ENCODE measurements at regions not wholly inside any gene's neighbourhood (a gene's known extent, or its start where the extent isn't known, plus 50 kb on each side); places are given as distances from the start of the nearest gene placed in this dataset.

DNA sequence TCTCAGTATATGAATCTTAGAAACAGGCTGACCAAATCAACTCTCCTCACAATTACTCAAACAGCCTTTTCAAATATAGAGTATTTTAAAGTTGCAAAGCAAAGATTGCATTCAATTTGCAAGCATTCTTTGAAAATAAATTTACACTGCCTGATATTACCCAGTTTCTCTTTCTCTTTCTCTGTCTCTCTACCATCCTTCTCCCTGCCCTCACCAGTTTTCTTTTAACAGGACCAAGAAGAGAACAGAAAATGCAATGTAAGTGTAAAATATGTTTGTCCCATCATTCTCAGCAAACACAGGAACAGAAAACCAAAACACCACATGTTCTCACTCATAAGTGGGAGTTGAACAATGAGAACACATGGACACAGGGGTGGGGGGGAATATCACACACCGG is 520.3 kb upstream of the USP15 start:
- in situ Hi-C loops (cut with HindIII; ENCODE audit: low pct_ligation_motif_present, low pct_unique_long_range_greater_than_20kb, low sequenced_read_pairs), result no loop called here
- DNase-seq, result no peak

DNA sequence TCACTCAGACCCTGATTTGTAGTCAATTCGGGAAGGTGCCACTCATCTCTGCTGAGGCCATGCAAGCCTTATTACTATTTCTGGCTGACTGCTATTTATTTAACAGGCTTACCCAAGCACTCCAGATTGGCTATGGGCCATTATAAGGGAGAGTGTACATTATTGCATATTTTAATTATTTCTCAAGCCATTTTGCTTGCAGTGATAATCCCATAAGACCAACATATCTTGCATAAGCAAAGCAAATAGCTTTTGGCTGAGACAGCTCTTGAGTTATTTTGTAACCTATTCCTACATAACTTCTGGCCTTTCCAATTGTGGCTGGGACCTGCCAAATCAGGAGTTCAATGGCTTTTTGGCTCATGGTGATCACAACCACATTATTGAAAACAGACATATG is 509.6 kb upstream of the USP15 start:
- in situ Hi-C loops (cut with HindIII; ENCODE audit: low pct_ligation_motif_present, low pct_unique_long_range_greater_than_20kb, low sequenced_read_pairs), result no loop called here
- DNase-seq, result no peak

DNA sequence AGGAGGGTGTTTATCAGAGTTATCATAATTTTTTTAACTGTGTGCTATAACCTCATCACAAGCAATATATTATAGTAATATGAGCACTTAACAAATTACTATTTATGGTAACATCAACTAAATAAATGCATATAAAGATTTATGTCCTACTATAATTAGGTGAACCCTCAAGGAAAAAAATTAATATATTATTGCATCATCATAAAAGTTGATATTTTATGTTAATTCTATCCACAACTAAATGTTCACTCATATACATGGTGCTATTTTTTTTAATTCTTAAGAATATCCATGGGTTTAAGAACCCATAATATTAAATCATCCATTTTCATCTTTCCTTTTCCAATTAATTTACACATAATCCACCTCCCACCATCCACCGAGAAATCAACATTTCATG is 506.0 kb upstream of the USP15 start:
- no peak for DNase-seq
- in situ Hi-C loops (cut with HindIII; ENCODE audit: low pct_ligation_motif_present, low pct_unique_long_range_greater_than_20kb, low sequenced_read_pairs), result no loop called here

DNA sequence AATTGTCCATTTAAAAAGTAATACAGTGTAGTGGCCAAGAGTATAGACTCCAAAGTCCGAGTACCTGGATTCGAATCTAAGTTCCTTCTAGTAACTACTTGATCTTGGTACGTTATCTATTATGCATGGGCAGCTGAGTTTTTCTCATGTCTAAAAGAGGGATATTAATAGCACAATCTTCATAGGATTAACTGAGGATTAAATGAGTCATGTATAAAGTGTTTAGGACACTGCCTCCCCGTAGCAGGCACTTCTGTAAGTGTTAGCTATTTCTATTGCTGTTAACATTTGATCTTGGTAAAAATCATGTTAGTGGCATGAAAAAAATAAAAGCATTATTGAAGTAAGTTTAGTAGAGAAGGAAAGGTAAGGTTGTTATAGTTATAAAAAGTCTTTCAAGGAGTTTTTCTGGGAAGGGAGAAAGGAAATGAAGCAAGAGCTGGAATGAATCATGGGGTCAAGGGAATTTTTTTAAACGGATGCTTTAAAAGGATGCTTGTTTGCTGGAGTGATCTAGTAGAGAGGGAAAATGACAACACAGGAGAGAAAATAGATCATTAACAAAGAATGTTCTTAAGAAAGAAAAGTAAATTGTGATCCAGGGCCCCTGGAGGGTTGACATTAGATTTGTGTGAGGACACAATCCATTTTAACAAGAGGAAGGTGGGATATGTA is 502.2 kb upstream of the USP15 start:
- in situ Hi-C loops (cut with HindIII; ENCODE audit: low pct_ligation_motif_present, low pct_unique_long_range_greater_than_20kb, low sequenced_read_pairs), result no loop called here
- no peak for DNase-seq

DNA sequence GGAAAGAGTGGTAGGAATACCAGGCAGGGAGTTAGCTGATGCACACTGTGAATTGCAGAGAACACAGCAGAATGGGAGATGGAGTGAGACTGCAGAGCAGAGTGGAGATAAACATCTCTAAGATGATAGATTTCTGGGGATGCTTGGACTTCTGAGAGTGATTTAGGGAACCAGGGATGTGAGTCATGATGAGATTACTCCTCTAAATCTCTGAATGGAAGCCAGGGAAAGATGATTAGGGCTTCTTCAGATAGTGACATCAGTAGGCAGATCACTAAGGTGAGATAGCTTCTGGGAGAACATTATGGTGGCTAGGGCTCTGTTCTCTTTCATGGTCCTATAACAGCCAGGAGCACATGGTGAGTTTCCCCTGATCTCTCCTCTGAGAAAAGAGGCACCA is 501.5 kb upstream of the USP15 start:
- no peak for DNase-seq
- in situ Hi-C loops (cut with HindIII; ENCODE audit: low pct_ligation_motif_present, low pct_unique_long_range_greater_than_20kb, low sequenced_read_pairs), result no loop called here

DNA sequence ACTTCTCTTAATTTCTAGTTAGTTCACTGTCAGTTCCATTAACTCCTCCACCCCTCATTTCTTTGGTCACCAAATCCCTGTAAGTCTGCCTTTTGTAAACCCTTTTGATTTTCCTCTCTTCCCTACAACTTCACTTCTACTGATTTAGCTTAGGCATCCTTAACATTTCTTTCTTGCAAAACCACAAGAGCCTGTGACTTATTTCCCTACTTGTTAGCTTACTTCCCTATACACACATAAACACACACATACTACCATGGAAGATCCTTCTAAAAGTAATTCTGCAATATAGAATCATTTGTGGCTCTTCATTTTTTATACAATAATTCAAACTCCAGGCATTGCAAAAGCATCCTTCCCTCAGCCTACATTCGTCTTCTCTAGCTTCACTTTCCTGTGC is 494.3 kb upstream of the USP15 start:
- DNase-seq, result no peak

DNA sequence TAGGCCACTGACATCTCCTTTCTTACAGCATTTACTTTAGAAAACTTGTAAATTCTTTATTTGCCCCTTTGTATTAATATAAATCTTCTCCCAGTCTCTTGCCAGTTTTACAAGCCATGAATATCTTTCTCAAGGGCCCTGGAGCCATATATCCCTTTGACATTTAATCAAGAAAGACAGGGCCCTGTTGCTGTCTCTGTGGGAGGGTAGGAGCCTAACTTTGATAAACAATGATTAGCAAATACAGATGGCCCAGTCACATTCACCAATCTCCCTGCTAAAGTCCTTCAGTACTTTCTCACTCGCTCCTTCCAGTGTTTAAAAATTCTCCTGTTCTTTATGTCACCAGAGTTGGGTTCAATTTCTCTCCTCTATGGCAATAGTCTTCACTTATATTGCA is 479.8 kb upstream of the USP15 start:
- in situ Hi-C loops (cut with HindIII; ENCODE audit: low pct_ligation_motif_present, low pct_unique_long_range_greater_than_20kb, low sequenced_read_pairs), result no loop called here
- DNase-seq, result no peak

More for the DNA sequence above, 494.3 kb upstream of the USP15 start:
- in situ Hi-C loops (cut with HindIII; ENCODE audit: low pct_ligation_motif_present, low pct_unique_long_range_greater_than_20kb, low sequenced_read_pairs), result no loop called here

DNA sequence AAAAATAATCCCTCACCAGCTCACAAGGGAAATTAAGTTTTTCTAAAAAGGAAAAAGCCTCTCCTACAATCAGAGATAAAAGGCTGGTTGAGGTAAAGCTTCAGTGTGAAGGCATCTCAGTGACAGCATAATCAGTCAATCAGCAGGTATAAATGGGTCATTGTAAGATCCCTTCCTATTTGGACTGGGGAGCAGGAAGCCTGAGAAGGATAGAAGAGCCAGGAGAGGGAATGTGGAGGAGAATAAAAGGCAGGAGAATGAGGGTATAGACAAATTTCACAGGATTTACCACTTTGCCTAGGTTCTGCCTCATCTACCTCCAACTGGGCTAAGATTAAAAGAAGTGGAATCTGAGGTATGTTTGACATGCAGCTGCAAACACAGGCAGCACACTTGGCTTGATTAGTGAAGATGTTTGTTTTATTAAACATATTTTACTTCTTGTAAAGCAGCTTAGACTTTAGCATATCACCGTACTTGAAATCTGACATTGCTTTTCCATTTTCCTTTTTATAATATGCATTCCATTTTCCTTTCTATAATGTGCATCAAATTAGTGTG is 479.1 kb upstream of the USP15 start:
- in situ Hi-C loops (cut with HindIII; ENCODE audit: low pct_ligation_motif_present, low pct_unique_long_range_greater_than_20kb, low sequenced_read_pairs), result no loop called here
- no peak for DNase-seq

DNA sequence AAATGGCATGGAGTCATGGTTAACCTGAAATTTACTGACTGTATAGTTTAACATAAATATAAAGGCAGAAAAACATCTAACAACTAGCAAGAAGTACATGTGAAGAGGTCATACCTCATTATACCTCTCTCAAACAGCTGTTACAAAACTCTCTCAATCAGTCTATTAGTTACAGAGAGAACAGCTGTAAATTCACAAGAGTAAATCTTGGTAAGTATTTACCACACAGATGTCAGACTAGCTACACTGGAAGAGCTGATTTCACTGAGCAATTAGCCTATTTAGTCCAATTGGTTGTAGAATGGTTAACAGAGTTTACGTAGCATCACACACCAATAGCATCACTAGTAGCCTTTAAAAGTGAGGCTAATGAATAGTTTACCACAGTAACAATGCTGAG is 463.4 kb upstream of the USP15 start:
- DNase-seq, result no peak
- in situ Hi-C loops (cut with HindIII; ENCODE audit: low pct_ligation_motif_present, low pct_unique_long_range_greater_than_20kb, low sequenced_read_pairs), result no loop called here

DNA sequence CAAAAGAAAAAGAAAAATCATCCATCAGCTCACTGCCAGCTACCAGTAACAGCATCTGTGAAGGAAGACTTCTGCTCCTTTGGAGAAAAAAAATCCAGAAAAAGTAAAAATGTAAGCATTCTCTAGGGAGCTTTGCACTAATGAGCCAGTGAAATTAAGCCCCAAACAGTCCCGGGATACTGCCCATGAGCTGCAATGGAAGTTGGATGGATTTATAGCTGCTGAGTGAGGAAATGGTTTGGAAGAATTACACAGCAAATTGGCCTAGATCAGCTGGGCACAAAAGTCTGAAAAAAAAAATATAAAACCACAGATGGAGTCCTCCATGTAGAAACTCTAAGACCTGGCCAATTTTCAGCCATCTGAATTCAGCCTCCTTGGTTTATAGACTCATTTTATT is 462.9 kb upstream of the USP15 start:
- in situ Hi-C loops (cut with HindIII; ENCODE audit: low pct_ligation_motif_present, low pct_unique_long_range_greater_than_20kb, low sequenced_read_pairs), result no loop called here
- no peak for DNase-seq

DNA sequence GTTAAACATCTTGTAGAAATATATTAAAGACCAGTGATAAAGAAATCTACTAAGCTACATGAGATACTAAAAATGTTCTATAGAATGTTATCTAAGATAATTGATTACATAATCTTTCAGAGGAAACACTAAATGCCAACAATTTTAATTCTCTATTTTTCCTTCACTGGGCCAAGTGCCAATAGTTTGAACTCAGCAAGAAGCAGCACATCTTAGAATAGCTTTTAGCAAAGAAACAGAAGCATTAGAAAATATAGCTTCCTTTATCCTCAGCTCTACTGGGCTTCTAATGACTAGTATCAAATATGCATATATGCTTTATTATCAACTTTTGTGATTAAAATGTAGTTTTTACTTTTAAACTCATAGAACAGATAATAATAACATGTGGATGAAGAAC is 461.4 kb upstream of the USP15 start:
- no peak for DNase-seq
- in situ Hi-C loops (cut with HindIII; ENCODE audit: low pct_ligation_motif_present, low pct_unique_long_range_greater_than_20kb, low sequenced_read_pairs), result no loop called here

DNA sequence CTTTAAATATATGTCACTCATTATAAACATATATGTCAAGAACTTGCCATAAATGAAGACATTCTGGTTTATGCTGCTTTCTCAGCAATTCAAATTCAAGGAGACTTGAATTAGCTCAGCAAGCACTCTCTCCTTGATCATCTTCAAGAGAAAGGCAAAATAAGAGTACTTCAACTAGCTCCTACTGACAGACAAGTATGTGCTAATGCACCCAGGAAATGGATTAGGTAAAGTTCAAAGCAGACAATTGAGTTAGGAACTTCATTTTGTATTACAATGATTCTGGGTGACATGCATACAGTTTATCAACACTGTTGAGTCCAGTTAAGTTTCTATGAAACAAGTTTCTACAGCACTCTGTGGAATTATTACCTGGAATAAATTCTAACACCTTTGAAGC is 455.9 kb upstream of the USP15 start:
- DNase-seq, result no peak
- in situ Hi-C loops (cut with HindIII; ENCODE audit: low pct_ligation_motif_present, low pct_unique_long_range_greater_than_20kb, low sequenced_read_pairs), result no loop called here

DNA sequence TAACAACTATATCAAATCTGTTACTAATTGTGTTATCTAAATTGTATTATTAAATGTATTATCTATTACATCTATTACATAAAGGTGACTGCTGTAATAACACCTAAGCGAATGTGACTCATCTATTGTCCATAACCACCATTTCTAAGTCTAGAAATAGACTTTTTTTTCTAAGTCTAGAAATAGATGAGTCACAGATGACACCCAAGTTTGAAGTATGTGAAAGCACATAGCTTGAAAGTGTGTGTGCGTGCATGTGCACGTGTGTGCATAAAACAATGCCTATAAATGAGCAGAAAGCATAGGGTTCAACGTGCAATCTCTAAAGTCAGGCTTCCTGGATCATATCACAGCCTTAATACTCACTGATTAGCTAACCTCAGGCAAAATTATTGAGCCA is 451.3 kb upstream of the USP15 start:
- no peak for DNase-seq
- in situ Hi-C loops (cut with HindIII; ENCODE audit: low pct_ligation_motif_present, low pct_unique_long_range_greater_than_20kb, low sequenced_read_pairs), result no loop called here

DNA sequence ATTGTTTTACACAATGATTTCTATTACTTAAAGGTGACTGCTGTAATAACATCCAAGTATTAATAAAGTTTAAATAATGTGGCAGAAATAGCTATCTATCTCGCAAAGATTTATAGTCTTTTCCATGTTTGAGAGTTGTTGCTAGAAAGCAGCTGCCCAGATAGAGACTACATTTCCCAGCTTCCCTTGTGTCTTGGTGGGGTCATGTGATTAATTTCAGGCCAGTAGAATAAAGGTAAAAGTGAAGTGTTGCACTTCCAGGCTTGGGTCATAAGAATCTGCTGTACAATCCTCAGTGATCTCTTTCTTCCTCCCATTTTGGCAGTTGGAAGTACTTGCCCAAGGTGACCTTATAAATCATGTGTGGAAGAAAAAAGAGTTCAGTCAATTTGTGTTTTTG is 449.7 kb upstream of the USP15 start:
- in situ Hi-C loops (cut with HindIII; ENCODE audit: low pct_ligation_motif_present, low pct_unique_long_range_greater_than_20kb, low sequenced_read_pairs), result no loop called here
- no peak for DNase-seq

DNA sequence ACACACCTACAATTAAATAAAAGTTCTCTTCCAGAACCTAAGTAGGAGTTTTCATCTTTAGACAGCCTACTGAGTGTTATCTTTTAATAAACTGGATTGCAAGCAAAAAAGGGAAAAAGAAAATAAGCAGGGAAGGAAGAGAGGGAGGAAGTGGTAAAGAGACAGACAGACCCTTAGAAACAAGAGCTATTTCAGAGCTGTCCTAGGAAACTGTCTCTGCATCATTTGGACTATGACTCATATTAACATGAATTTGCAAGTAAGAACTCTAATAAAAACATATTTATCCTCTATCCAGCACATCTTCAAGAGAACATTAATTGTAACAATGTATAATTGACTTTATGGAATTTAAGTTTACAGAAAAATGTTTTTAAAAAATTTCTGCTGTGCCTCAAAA is 438.8 kb upstream of the USP15 start:
- in situ Hi-C loops (cut with HindIII; ENCODE audit: low pct_ligation_motif_present, low pct_unique_long_range_greater_than_20kb, low sequenced_read_pairs), result no loop called here
- no peak for DNase-seq

DNA sequence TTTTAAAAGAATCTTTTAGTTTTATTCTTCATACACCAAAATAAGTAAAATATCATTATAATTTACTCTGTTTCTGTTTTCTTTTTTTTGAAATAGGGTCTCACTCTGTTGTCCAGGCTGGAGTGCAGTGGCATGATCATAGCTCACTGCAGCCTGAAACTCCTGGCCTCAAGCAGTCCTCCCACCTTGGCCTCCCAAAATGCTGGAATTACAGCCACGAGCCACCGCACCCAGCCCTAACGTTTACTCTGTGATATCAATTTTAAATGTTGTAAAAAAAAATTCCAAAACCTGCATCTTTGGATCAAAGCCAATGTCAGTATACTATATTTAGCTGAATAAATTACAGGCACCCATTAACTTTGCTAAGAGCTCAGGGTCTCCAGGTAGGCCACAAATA is 437.1 kb upstream of the USP15 start:
- in situ Hi-C loops (cut with HindIII; ENCODE audit: low pct_ligation_motif_present, low pct_unique_long_range_greater_than_20kb, low sequenced_read_pairs), result no loop called here
- DNase-seq, result no peak

DNA sequence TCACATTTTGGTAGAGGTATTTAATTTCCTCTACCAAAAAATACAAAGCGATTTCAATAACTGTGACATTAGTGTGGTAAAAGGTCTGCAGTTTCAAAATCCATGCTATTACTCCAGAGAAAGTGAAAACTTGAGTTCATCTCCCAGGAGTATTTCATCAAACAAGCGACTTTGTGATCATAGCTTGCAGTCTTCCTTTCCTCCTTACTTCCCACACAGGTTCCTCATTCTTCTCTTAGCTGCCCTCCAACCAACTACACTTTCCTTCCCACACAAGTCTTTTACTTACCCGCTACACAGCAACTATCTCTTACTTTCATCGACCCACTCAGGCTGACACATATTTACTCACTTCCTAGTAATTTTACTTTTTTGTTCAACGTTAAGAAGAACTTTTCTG is 413.4 kb upstream of the USP15 start:
- in situ Hi-C loops (cut with HindIII; ENCODE audit: low pct_ligation_motif_present, low pct_unique_long_range_greater_than_20kb, low sequenced_read_pairs), result no loop called here
- no peak for DNase-seq

DNA sequence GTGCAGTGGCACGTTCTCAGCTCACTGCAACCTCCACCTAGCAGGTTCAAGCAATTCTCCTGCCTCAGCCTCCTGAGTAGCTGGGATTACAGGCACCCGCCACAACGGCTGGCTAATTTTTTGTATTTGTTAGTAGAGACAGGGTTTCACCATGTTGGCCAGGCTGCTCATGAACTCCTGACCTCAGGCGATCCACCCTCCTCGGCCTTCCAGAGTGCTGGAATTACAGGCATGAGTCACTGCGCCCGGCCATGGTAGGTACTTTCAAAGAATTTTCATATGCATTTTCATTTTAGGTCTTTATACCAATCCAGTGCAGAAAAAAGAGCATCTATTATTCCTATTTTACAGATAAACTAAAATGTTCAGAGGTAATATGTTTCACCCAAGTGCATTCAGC is 411.3 kb upstream of the USP15 start:
- in situ Hi-C loops (cut with HindIII; ENCODE audit: low pct_ligation_motif_present, low pct_unique_long_range_greater_than_20kb, low sequenced_read_pairs), result no loop called here
- no peak for DNase-seq

DNA sequence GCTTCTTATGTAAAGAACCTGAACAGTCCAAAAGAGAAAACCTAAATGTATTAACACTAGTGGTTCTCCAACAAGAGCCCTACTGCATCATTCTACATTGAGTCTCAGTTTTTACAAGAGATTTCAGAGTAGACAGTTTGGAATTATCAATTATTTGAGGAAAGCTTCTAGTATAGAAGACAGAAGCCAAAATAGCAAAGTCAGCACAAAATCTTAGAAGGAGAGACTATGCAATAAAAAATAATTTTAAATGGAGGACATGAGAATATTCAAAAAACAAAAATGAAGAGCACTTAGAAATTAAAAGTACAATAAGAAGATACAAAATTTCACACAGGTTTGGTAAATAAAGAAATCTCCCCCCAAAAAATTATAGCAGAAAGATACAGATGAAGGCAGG is 406.3 kb upstream of the USP15 start:
- no peak for DNase-seq
- in situ Hi-C loops (cut with HindIII; ENCODE audit: low pct_ligation_motif_present, low pct_unique_long_range_greater_than_20kb, low sequenced_read_pairs), result no loop called here

DNA sequence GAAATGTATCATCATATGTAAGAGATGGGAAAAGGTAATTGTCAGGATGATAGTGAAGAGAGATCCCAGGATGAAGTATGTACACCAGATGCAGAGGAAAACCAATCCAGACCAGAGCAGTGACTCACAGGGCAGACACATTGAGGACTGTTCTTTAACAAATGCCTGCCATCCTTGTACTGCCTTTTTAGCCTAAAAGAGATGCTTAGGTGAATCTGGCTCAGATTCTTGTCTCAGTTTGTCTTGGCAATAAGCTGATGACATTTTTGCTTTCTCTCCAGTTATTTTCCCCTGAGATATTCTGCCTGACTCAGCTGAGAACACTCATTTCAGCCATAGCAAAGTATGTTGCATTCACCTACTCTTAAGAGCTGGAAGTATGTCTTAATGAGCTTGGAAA is 405.3 kb upstream of the USP15 start:
- in situ Hi-C loops (cut with HindIII; ENCODE audit: low pct_ligation_motif_present, low pct_unique_long_range_greater_than_20kb, low sequenced_read_pairs), result no loop called here

DNA sequence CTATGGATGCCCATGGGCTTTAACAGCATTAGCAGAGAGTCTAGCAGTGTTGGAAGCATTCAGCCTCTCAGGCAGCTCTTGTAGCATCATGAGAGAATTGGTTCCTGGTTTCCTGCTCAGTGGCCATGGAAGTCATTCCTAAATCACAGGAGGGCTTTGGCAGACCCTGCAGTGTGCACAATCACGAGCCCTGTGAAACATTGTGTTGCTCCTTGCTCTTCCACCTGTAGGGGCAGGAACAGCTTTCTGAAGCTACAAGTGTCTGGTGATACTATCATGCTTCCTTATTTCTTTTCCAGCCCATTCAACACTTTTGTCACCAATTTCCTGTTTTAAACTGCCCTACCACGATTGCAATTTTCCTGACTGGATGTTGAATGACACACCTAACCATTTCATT is 402.2 kb upstream of the USP15 start:
- in situ Hi-C loops (cut with HindIII; ENCODE audit: low pct_ligation_motif_present, low pct_unique_long_range_greater_than_20kb, low sequenced_read_pairs), result no loop called here
- DNase-seq, result no peak

More for the DNA sequence above, 405.3 kb upstream of the USP15 start:
- no peak for DNase-seq

All from ACHN (cell line).